Ovary (tissue), 3 donors: ENCODE measurements at regions not wholly inside any gene's neighbourhood (a gene's known extent, or its start where the extent isn't known, plus 50 kb on each side); places are given as distances from the start of the nearest gene placed in this dataset.

ENCODE experiments used
- CTCF ChIP-seq, 3 donors: fragments of 450-650 bp in 2 of 3; fragments of 200-600 bp in 1 of 3; IDR thresholded peaks; one replicate each; pipeline versions ENCODE4 v1.5.1 to v1.8.0; 2016 to 2022; ENCODE audit warnings: antibody characterized with exemption in 3 of 3, mild to moderate bottlenecking in 1 of 3
- EP300 ChIP-seq: sonication (generic); formaldehyde crosslinking; IDR thresholded peaks from one replicate; pipeline ENCODE4 v1.6.1; 2017; ENCODE audit warnings: antibody characterized with exemption
- POLR2A ChIP-seq: fragments of 450-650 bp; IDR thresholded peaks from one replicate; pipeline ENCODE4 v1.6.1; 2017; ENCODE audit warnings: antibody characterized with exemption, mild to moderate bottlenecking, moderate library complexity
- donor health status: DM: no; HTN: no; CAD: no.

DNA sequence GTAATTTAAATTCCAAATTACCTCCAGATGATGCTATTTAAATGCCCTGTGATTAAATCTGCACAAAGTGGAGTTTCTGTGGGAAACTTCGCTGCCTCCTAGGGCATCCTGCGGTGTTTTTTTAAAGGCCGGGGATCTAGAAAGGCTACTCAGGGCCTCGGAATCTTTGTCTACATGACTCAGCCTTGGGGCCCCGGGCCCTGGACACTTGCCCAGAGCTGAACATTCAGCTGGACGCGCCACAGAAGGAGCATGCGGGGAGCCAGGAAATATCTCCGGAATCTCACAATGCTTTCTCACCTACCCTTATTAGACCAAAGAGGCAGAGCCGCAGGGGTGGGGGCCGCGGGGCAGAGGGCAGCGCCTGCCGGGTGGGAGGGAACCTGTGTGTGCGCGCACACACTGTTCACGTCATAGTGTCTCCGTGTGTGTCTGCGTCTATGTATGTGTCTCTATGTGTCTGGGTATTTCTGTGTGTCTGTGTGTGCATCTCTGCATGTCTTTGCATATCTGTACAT, 145.5 kb upstream of the TPM1 start:
- TF ChIP-seq CTCF (IDR thresholded peaks at IDR 0.05) (no peak), EP300 (no peak), POLR2A (no peak)
